Loucy (cell line): ENCODE measurements at regions not wholly inside any gene's neighbourhood (a gene's known extent, or its start where the extent isn't known, plus 50 kb on each side); places are given as distances from the start of the nearest gene placed in this dataset.
"Not testable (repeated sequence)": the region's sequence is repeated elsewhere in the genome, so short reads cannot be mapped to it uniquely, and the experiment has no call there.

Experiments
- H2AFZ ChIP-seq: fragments of 200-600 bp; sonication (generic); 2 replicates; pipeline ENCODE4 v1.6.0; 2016; ENCODE audit warnings: antibody characterized with exemption, mild to moderate bottlenecking, low read length, moderate library complexity
- H3F3A ChIP-seq: fragments of 200-600 bp; 2 replicates; pipeline ENCODE4 v1.6.0; 2016; ENCODE audit warnings: antibody characterized with exemption, low read depth, mild to moderate bottlenecking
- H3K27me3 ChIP-seq: fragments of 200-600 bp; sonication (generic); 2 replicates; pipeline ENCODE4 v1.6.1; 2014; ENCODE audit warnings: low read length, mild to moderate bottlenecking; ENCODE audit not compliant: insufficient read depth, poor library complexity, severe bottlenecking
- H3K36me3 ChIP-seq: fragments of 200-600 bp; sonication (generic); 2 replicates; pipeline ENCODE4 v1.6.1; 2016; ENCODE audit warnings: low read length; ENCODE audit not compliant: insufficient read depth
- H3K4me1 ChIP-seq: fragments of 200-600 bp; sonication (generic); 2 replicates; pipeline ENCODE4 v1.5.1; 2014; ENCODE audit warnings: low read length, mild to moderate bottlenecking; ENCODE audit not compliant: insufficient read depth, poor library complexity, severe bottlenecking
- H3K4me2 ChIP-seq: fragments of 200-600 bp; sonication (generic); 2 replicates; pipeline ENCODE4 v1.6.0; 2014; ENCODE audit warnings: antibody characterized with exemption, low read length, low read depth, mild to moderate bottlenecking; ENCODE audit not compliant: poor library complexity, severe bottlenecking
- H3K4me3 ChIP-seq: fragments of 200-600 bp; sonication (generic); 2 replicates; pipeline ENCODE4 v1.5.1; 2014; ENCODE audit warnings: low read length, mild to moderate bottlenecking, mixed read lengths; ENCODE audit not compliant: poor library complexity, severe bottlenecking
- H3K79me2 ChIP-seq: fragments of 200-600 bp; sonication (generic); 2 replicates; pipeline ENCODE4 v1.6.1; 2014; ENCODE audit warnings: low read length; ENCODE audit not compliant: insufficient read depth
- H3K9ac ChIP-seq: fragments of 200-600 bp; sonication (generic); 2 replicates; pipeline ENCODE4 v1.6.0; 2014; ENCODE audit warnings: mild to moderate bottlenecking, low read depth, low read length, moderate library complexity; ENCODE audit not compliant: poor library complexity, severe bottlenecking
- H3K9me2 ChIP-seq: fragments of 200-600 bp; sonication (generic); replicated peaks from 2 replicates; pipeline ENCODE4 v1.6.1; 2016; ENCODE audit warnings: low read depth, low read length, mixed read lengths
- H3K9me3 ChIP-seq: fragments of 200-600 bp; sonication (generic); 2 replicates; pipeline ENCODE4 v1.6.1; 2014; ENCODE audit warnings: mild to moderate bottlenecking, antibody characterized with exemption, low read length, low read depth; ENCODE audit not compliant: insufficient read depth
- H4K20me1 ChIP-seq: fragments of 200-600 bp; sonication (generic); 2 replicates; pipeline ENCODE4 v1.6.0; 2014; ENCODE audit warnings: antibody characterized with exemption, low read length, mild to moderate bottlenecking; ENCODE audit not compliant: insufficient read depth, poor library complexity, severe bottlenecking
- EZH2phosphoT487 ChIP-seq: fragments of 200-600 bp; IDR thresholded peaks from 2 replicates; pipeline ENCODE4 v1.6.1; 2018; ENCODE audit warnings: antibody characterized with exemption, mild to moderate bottlenecking, moderate library complexity, borderline replicate concordance
- TF ChIP-seq, protein P1 (sequence below): fragments of 200-600 bp; sonication (generic); conservative IDR thresholded peaks from 2 replicates; pipeline ENCODE4 v1.5.1; 2014; ENCODE audit warnings: mild to moderate bottlenecking, antibody characterized with exemption, low read length

DNA sequence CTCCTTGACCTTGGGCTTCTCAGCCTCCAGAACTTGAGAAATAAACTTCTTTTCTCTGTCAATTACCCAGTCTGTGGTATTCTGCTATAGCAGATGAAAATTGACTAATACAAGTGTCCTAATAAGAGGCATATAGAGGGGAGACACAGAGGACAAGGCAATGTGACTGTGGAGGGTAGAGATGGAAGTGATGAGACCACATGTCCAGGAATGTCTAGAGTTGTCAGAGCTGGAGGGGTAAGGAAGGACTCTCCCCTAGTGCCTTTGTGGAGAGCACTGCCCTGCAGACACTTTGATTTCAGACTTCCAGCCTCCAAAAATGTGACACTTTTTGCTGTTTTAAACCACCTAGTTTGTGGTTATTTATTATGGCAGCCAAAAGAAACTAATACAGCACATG lies 74.4 kb downstream of the ACKR3 start:
- no peak overlapping the region for H2AFZ ChIP-seq
- H4K20me1 ChIP-seq: no peaks in the 10 kb centered on the region
- no peak overlapping the region for H3K4me3 ChIP-seq
- no peak overlapping the region for H3K9ac ChIP-seq
- H3F3A ChIP-seq: no peaks in the 10 kb centered on the region
- no peaks in the 10 kb centered on the region for H3K27me3 ChIP-seq
- no peaks in the 10 kb centered on the region for H3K9me3 ChIP-seq
- H3K4me2 ChIP-seq: no peak overlapping the region
- H3K79me2 ChIP-seq: no peaks in the 10 kb centered on the region
- no peak for TF ChIP-seq EZH2phosphoT487
- TF ChIP-seq, protein P1, sequence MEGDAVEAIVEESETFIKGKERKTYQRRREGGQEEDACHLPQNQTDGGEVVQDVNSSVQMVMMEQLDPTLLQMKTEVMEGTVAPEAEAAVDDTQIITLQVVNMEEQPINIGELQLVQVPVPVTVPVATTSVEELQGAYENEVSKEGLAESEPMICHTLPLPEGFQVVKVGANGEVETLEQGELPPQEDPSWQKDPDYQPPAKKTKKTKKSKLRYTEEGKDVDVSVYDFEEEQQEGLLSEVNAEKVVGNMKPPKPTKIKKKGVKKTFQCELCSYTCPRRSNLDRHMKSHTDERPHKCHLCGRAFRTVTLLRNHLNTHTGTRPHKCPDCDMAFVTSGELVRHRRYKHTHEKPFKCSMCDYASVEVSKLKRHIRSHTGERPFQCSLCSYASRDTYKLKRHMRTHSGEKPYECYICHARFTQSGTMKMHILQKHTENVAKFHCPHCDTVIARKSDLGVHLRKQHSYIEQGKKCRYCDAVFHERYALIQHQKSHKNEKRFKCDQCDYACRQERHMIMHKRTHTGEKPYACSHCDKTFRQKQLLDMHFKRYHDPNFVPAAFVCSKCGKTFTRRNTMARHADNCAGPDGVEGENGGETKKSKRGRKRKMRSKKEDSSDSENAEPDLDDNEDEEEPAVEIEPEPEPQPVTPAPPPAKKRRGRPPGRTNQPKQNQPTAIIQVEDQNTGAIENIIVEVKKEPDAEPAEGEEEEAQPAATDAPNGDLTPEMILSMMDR: no peak
- H3K9me2 ChIP-seq: no peaks in the 10 kb centered on the region
- no peaks in the 10 kb centered on the region for H3K4me1 ChIP-seq
- H3K36me3 ChIP-seq: no peaks in the 10 kb centered on the region

DNA sequence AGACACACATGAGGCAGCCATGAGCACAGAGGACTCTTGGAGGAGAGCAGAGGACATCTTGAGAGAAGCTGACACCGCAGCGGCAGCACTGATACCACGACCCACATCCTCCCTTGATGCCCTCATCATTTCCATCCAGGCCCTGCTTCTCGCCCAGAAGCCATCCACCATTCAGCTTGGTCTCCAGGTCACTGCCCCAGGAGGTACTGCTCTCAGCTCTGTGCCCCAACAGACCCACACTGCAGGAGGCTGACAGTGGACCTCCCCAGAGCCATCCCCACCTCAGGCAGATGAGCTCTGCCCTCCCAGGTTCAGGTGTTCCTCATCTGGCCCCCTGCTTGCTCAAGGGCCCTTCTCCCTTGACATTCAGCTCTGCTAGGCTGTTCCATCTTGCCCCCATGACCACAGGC lies 74.9 kb downstream of the ACKR3 start:
- TF ChIP-seq, protein P1: no peak
- no peak for TF ChIP-seq EZH2phosphoT487
- Histone ChIP-seq H4K20me1 (no peaks in the 10 kb centered on the region), H3K27me3 (no peaks in the 10 kb centered on the region), H3K9me2 (no peaks in the 10 kb centered on the region), H3F3A (no peaks in the 10 kb centered on the region), H3K36me3 (no peaks in the 10 kb centered on the region), H3K79me2 (no peaks in the 10 kb centered on the region), H3K4me2 (no peak overlapping the region), H3K9me3 (no peaks in the 10 kb centered on the region), H3K9ac (no peak overlapping the region), H3K4me1 (no peaks in the 10 kb centered on the region), H3K4me3 (no peak overlapping the region), H2AFZ (no peak overlapping the region)

DNA sequence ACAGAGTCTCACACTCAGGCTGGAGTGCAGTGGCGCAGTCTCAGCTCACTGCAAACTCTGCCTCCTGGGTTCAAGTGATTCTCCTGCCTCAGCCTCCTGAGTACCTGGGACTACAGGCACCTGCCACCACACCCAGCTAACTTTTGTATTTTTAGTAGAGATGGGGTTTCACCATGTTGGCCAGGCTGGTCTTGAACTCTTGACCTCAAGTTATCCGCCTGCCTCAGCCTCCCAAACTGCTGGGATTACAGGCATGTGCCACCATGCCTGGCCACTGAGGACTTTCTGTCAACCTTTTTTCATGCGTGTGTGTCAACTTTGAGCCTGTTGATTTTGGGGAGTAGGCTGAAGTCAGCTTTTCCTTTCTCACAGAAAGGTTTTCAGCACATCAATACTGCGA lies 75.5 kb downstream of the ACKR3 start:
- H3K9me2 ChIP-seq, H3K36me3 ChIP-seq, H4K20me1 ChIP-seq, H3K9me3 ChIP-seq, H3F3A ChIP-seq, H2AFZ ChIP-seq, H3K79me2 ChIP-seq, H3K4me1 ChIP-seq, H3K4me3 ChIP-seq, H3K27me3 ChIP-seq, H3K4me2 ChIP-seq, H3K9ac ChIP-seq: not testable (repeated sequence)

DNA sequence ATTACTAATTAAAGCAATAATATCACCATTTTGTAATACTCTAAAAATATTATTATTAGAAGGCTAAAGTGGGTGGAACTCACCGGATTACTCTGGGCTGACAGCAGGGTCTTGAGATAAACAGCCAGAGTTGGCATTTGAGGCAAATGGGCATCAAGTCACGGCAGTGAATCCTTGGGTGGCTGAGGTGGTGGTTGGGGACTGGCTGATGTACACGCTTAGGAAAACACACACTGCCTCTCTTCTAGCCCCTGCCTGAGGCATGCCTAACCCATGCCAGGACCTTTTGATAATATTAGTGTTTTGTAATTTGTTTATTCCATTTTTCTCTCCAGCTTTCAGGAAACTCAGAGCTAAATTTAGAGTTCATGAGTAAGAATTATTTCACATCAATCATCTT lies 76.8 kb downstream of the ACKR3 start:
- Histone ChIP-seq H4K20me1 (no peaks in the 10 kb centered on the region), H3K4me3 (no peak overlapping the region), H3F3A (no peaks in the 10 kb centered on the region), H2AFZ (no peak overlapping the region), H3K9me3 (no peaks in the 10 kb centered on the region), H3K9ac (no peak overlapping the region), H3K9me2 (no peaks in the 10 kb centered on the region), H3K27me3 (no peaks in the 10 kb centered on the region), H3K4me1 (no peaks in the 10 kb centered on the region), H3K36me3 (no peaks in the 10 kb centered on the region), H3K79me2 (no peaks in the 10 kb centered on the region), H3K4me2 (no peak overlapping the region)
- TF ChIP-seq, protein P1: no peak
- no peak for TF ChIP-seq EZH2phosphoT487
